HCT116 (cell line): ENCODE measurements at regions not wholly inside any gene's neighbourhood (a gene's known extent, or its start where the extent isn't known, plus 50 kb on each side); places are given as distances from the start of the nearest gene placed in this dataset.

Source experiments
- CEBPB ChIP-seq: IDR thresholded peaks from 2 replicates; pipeline ENCODE4 v1.6.1; 2012; ENCODE audit warnings: low read depth
- ELF1 ChIP-seq: IDR thresholded peaks from 2 replicates; pipeline ENCODE4 v1.6.1; 2012; ENCODE audit warnings: low read depth, borderline replicate concordance
- EZH2 ChIP-seq: fragments of 200-600 bp; sonication (generic); IDR thresholded peaks from 2 replicates; pipeline ENCODE4 v1.6.1; 2017; ENCODE audit warnings: antibody characterized with exemption, mixed run types
- EZH2phosphoT487 ChIP-seq: fragments of 200-600 bp; IDR thresholded peaks from 2 replicates; pipeline ENCODE4 v1.6.1; 2018; ENCODE audit warnings: antibody characterized with exemption, borderline replicate concordance
- JUND ChIP-seq: IDR thresholded peaks from 2 replicates; pipeline ENCODE4 v1.6.1; 2012
- POLR2A ChIP-seq: IDR thresholded peaks from 2 replicates; pipeline ENCODE4 v1.7.0; 2011; ENCODE audit warnings: borderline replicate concordance; ENCODE audit not compliant: insufficient read depth, insufficient read length; ENCODE audit errors: extremely low read depth
- POLR2AphosphoS5 ChIP-seq: IDR thresholded peaks from 2 replicates; pipeline ENCODE4 v1.6.1; 2011; ENCODE audit warnings: mild to moderate bottlenecking, low read depth, low read length, moderate library complexity
- SIN3A ChIP-seq: IDR thresholded peaks from 2 replicates; pipeline ENCODE4 v1.6.1; 2012; ENCODE audit warnings: low read depth
- SP1 ChIP-seq: IDR thresholded peaks from 2 replicates; pipeline ENCODE4 v1.6.1; 2012; ENCODE audit warnings: low read depth
- YY1 ChIP-seq: IDR thresholded peaks from 2 replicates; pipeline ENCODE4 v1.6.1; 2011; ENCODE audit warnings: low read length, low read depth, moderate library complexity, mild to moderate bottlenecking; ENCODE audit not compliant: insufficient replicate concordance; ENCODE audit errors: extremely low read depth
- TF ChIP-seq, protein P1 (sequence below), 3 experiments: fragments of 200-600 bp in 1 of 3; sonication (generic) in 1 of 3; IDR thresholded peaks in 2 of 3; conservative IDR thresholded peaks in 1 of 3; 2 replicates each; pipeline ENCODE4 v1.5.1; 2012 to 2017; ENCODE audit warnings: low read depth in 2 of 3, low read length in 2 of 3, antibody characterized with exemption in 1 of 3, borderline replicate concordance in 1 of 3, control low read depth in 1 of 3, mild to moderate bottlenecking in 1 of 3, mixed read lengths in 1 of 3, mixed run types in 1 of 3, moderate library complexity in 1 of 3; ENCODE audit not compliant: insufficient read depth in 1 of 3
- TF ChIP-seq, protein P2 (sequence below): IDR thresholded peaks from 2 replicates; pipeline ENCODE4 v1.6.1; 2012; ENCODE audit warnings: low read depth

DNA sequence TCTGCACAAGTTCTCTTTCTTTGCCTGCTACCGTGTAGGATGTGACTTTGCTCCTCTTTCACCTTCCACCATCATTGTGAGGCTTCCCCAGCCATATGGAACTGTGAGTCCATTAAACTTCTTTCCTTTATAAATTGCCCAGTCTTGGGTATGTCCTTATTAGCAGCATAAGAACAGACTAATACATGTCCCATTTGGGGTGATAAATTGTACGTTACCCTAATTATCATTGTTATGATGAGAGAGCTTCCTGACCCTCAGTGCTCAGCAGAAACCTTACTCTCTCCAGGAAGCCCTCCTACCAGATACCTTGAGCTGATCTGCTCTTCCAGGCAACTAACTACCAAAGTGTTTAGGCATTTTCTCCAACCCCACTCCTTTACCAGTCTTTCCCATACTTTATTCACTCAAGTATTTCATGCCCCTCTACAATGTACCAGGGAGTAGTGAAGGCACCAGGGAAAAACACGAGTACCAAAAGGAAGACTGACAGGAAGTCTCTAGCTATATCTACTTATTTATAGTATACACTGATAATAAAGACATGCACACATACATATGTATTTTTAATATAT lies 196.2 kb downstream of the MYCN start:
- TF ChIP-seq, protein P1, sequence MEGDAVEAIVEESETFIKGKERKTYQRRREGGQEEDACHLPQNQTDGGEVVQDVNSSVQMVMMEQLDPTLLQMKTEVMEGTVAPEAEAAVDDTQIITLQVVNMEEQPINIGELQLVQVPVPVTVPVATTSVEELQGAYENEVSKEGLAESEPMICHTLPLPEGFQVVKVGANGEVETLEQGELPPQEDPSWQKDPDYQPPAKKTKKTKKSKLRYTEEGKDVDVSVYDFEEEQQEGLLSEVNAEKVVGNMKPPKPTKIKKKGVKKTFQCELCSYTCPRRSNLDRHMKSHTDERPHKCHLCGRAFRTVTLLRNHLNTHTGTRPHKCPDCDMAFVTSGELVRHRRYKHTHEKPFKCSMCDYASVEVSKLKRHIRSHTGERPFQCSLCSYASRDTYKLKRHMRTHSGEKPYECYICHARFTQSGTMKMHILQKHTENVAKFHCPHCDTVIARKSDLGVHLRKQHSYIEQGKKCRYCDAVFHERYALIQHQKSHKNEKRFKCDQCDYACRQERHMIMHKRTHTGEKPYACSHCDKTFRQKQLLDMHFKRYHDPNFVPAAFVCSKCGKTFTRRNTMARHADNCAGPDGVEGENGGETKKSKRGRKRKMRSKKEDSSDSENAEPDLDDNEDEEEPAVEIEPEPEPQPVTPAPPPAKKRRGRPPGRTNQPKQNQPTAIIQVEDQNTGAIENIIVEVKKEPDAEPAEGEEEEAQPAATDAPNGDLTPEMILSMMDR (IDR thresholded peaks at IDR 0.05 in 2 of 3, conservative IDR thresholded peaks at IDR 0.05 in 1 of 3; ENCODE audit: borderline replicate concordance in 1 of 3, insufficient read depth in 1 of 3, low read depth in 2 of 3, low read length in 2 of 3) = no peak
- TF ChIP-seq POLR2AphosphoS5 = no peak
- no peak for TF ChIP-seq YY1
- TF ChIP-seq SIN3A = no peak
- no peak for TF ChIP-seq POLR2A
- TF ChIP-seq, protein P2, sequence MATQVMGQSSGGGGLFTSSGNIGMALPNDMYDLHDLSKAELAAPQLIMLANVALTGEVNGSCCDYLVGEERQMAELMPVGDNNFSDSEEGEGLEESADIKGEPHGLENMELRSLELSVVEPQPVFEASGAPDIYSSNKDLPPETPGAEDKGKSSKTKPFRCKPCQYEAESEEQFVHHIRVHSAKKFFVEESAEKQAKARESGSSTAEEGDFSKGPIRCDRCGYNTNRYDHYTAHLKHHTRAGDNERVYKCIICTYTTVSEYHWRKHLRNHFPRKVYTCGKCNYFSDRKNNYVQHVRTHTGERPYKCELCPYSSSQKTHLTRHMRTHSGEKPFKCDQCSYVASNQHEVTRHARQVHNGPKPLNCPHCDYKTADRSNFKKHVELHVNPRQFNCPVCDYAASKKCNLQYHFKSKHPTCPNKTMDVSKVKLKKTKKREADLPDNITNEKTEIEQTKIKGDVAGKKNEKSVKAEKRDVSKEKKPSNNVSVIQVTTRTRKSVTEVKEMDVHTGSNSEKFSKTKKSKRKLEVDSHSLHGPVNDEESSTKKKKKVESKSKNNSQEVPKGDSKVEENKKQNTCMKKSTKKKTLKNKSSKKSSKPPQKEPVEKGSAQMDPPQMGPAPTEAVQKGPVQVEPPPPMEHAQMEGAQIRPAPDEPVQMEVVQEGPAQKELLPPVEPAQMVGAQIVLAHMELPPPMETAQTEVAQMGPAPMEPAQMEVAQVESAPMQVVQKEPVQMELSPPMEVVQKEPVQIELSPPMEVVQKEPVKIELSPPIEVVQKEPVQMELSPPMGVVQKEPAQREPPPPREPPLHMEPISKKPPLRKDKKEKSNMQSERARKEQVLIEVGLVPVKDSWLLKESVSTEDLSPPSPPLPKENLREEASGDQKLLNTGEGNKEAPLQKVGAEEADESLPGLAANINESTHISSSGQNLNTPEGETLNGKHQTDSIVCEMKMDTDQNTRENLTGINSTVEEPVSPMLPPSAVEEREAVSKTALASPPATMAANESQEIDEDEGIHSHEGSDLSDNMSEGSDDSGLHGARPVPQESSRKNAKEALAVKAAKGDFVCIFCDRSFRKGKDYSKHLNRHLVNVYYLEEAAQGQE = no peak
- no peak for TF ChIP-seq JUND
- no peak for TF ChIP-seq EZH2
- no peak for TF ChIP-seq ELF1
- TF ChIP-seq SP1 = no peak
- no peak for TF ChIP-seq CEBPB
- TF ChIP-seq EZH2phosphoT487 = no peak
